Hepatocyte (in vitro differentiated cells): ENCODE measurements at regions not wholly inside any gene's neighbourhood (a gene's known extent, or its start where the extent isn't known, plus 50 kb on each side); places are given as distances from the start of the nearest gene placed in this dataset.

Experiments
- DNase-seq: peaks from one replicate; pipeline ENCODE4 v3.0.0-alpha.2; 2016; ENCODE audit warnings: low spot score
- H2AFZ ChIP-seq: fragments of 200-600 bp; sonication (generic); 2 replicates; pipeline ENCODE4 v1.6.0; 2016; ENCODE audit warnings: antibody characterized with exemption, mild to moderate bottlenecking
- H3K27ac ChIP-seq: fragments of 200-600 bp; sonication (generic); 2 replicates; pipeline ENCODE4 v1.5.1; 2016; ENCODE audit warnings: mild to moderate bottlenecking
- H3K27me3 ChIP-seq: fragments of 200-600 bp; sonication (generic); 2 replicates; pipeline ENCODE4 v1.6.1; 2016
- H3K36me3 ChIP-seq: fragments of 200-600 bp; sonication (generic); replicated peaks from 2 replicates; pipeline ENCODE4 v1.5.1; 2016; ENCODE audit warnings: low read depth; ENCODE audit not compliant: insufficient read depth
- H3K4me1 ChIP-seq: fragments of 200-600 bp; sonication (generic); 2 replicates; pipeline ENCODE4 v1.5.1; 2016; ENCODE audit warnings: mild to moderate bottlenecking, moderate library complexity; ENCODE audit not compliant: insufficient read depth
- H3K4me2 ChIP-seq: fragments of 200-600 bp; sonication (generic); 2 replicates; pipeline ENCODE4 v1.6.0; 2016
- H3K4me3 ChIP-seq: fragments of 200-600 bp; sonication (generic); 2 replicates; pipeline ENCODE4 v1.5.1; 2016; ENCODE audit warnings: mild to moderate bottlenecking
- H3K79me2 ChIP-seq: fragments of 200-600 bp; sonication (generic); 2 replicates; pipeline ENCODE4 v1.6.0; 2017; ENCODE audit warnings: mild to moderate bottlenecking
- H3K9me2 ChIP-seq: fragments of 200-600 bp; sonication (generic); replicated peaks from 2 replicates; pipeline ENCODE4 v1.6.0; 2017; ENCODE audit warnings: mild to moderate bottlenecking; ENCODE audit not compliant: insufficient read depth
- H3K9me3 ChIP-seq: fragments of 200-600 bp; sonication (generic); 2 replicates; pipeline ENCODE4 v1.5.1; 2016; ENCODE audit warnings: low read depth, mild to moderate bottlenecking
- H4K20me1 ChIP-seq: fragments of 200-600 bp; sonication (generic); 2 replicates; pipeline ENCODE4 v1.6.0; 2016; ENCODE audit warnings: mild to moderate bottlenecking; ENCODE audit not compliant: insufficient read depth, poor library complexity, severe bottlenecking
- EZH2 ChIP-seq: fragments of 200-600 bp; sonication (generic); IDR thresholded peaks from 2 replicates; pipeline ENCODE4 v1.6.1; 2016; ENCODE audit warnings: antibody characterized with exemption, mild to moderate bottlenecking, borderline replicate concordance
- EZH2phosphoT487 ChIP-seq: fragments of 200-600 bp; sonication (generic); IDR thresholded peaks from one replicate; pipeline ENCODE4 v1.6.1; 2018; ENCODE audit warnings: antibody characterized with exemption, mild to moderate bottlenecking, low read depth, moderate library complexity; ENCODE audit not compliant: unreplicated experiment, severe bottlenecking
- WGBS: methylation state at CpG from one replicate; pipeline ENCODE4 v1.1.6; 2016; ENCODE audit warnings: low lambda C conversion rate; ENCODE audit errors: missing lambda C conversion rate; 5-methylcytosine and 5-hydroxymethylcytosine counted together
- TF ChIP-seq, protein P1 (sequence below): fragments of 200-600 bp; sonication (generic); IDR thresholded peaks from 2 replicates; pipeline ENCODE4 v1.5.1; 2016; ENCODE audit warnings: antibody characterized with exemption, mild to moderate bottlenecking; ENCODE audit not compliant: poor library complexity

- Histone ChIP-seq H3K4me1 (peaks cover 3% of the 10 kb centered on the region), H3K9me2 (no peaks in the 10 kb centered on the region), H3K9me3 (no peaks in the 10 kb centered on the region), H3K27me3 (no peaks in the 10 kb centered on the region), H3K4me3 (no peak overlapping the region), H3K4me2 (no peak overlapping the region), H4K20me1 (no peaks in the 10 kb centered on the region), H3K36me3 (no peaks in the 10 kb centered on the region), H3K27ac (no peak overlapping the region), H3K79me2 (no peaks in the 10 kb centered on the region), H2AFZ (no peak overlapping the region)
- DNase-seq: no peak
- 93% methylated on average over 4 of the region's 4 CpGs for WGBS
- no peak for TF ChIP-seq EZH2
- TF ChIP-seq EZH2phosphoT487: no peak
- TF ChIP-seq, protein P1, sequence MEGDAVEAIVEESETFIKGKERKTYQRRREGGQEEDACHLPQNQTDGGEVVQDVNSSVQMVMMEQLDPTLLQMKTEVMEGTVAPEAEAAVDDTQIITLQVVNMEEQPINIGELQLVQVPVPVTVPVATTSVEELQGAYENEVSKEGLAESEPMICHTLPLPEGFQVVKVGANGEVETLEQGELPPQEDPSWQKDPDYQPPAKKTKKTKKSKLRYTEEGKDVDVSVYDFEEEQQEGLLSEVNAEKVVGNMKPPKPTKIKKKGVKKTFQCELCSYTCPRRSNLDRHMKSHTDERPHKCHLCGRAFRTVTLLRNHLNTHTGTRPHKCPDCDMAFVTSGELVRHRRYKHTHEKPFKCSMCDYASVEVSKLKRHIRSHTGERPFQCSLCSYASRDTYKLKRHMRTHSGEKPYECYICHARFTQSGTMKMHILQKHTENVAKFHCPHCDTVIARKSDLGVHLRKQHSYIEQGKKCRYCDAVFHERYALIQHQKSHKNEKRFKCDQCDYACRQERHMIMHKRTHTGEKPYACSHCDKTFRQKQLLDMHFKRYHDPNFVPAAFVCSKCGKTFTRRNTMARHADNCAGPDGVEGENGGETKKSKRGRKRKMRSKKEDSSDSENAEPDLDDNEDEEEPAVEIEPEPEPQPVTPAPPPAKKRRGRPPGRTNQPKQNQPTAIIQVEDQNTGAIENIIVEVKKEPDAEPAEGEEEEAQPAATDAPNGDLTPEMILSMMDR: no peak
These were observed 121.2 kb upstream of the GALNT2 start for GRCh38 chr1:229945795-229946194.

- H2AFZ ChIP-seq: no peak overlapping the region
- no peak overlapping the region for H3K4me3 ChIP-seq
- no peaks in the 10 kb centered on the region for H3K36me3 ChIP-seq
- no peaks in the 10 kb centered on the region for H3K9me3 ChIP-seq
- TF ChIP-seq EZH2: no peak
- TF ChIP-seq, protein P1: no peak
- TF ChIP-seq EZH2phosphoT487: no peak
- no peaks in the 10 kb centered on the region for H4K20me1 ChIP-seq
- H3K27me3 ChIP-seq: no peaks in the 10 kb centered on the region
- H3K79me2 ChIP-seq: no peaks in the 10 kb centered on the region
- H3K4me2 ChIP-seq: no peak overlapping the region
- no peak for DNase-seq
- H3K4me1 ChIP-seq: no peaks in the 10 kb centered on the region
- WGBS: 67% methylated on average over 3 of the region's 3 CpGs
- no peak overlapping the region for H3K27ac ChIP-seq
- no peaks in the 10 kb centered on the region for H3K9me2 ChIP-seq
These were observed 119.1 kb upstream of the GALNT2 start for GRCh38 chr1:229947968-229948367.

DNA sequence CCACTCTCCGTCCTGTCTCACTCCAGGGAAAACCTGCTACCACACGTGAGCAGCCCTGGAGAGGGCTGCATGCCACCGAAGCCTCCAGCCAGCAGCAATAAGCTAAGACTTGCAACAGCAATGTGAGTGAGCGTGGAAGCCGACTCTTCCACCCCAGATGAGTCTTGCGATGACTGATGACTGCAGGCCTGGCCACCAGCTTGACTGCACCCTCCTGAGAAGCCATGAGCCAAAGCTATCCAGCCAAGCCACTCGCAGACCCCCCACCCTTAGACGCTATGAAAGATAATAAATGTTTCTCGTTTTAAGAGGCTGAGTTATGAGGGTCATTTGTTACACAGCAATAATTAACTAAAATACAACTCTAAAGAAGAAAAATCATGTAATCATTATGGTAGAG is 118.6 kb upstream of the GALNT2 start:
- H4K20me1 ChIP-seq: no peaks in the 10 kb centered on the region
- H2AFZ ChIP-seq: no peak overlapping the region
- TF ChIP-seq, protein P1: no peak
- no peak for TF ChIP-seq EZH2
- TF ChIP-seq EZH2phosphoT487: no peak
- no peaks in the 10 kb centered on the region for H3K79me2 ChIP-seq
- 81% methylated on average over 9 of the region's 9 CpGs for WGBS
- no peaks in the 10 kb centered on the region for H3K27me3 ChIP-seq
- H3K36me3 ChIP-seq: no peaks in the 10 kb centered on the region
- DNase-seq: no peak
- H3K9me3 ChIP-seq: no peaks in the 10 kb centered on the region
- H3K4me3 ChIP-seq: no peak overlapping the region
- H3K4me1 ChIP-seq: no peaks in the 10 kb centered on the region
- H3K27ac ChIP-seq: no peak overlapping the region
- no peak overlapping the region for H3K4me2 ChIP-seq
- no peaks in the 10 kb centered on the region for H3K9me2 ChIP-seq

GRCh38 chr1:229949500-229949899 is 117.5 kb upstream of the GALNT2 start:
- no peaks in the 10 kb centered on the region for H3K27me3 ChIP-seq
- DNase-seq: no peak
- H3K4me1 ChIP-seq: no peaks in the 10 kb centered on the region
- WGBS: 72% methylated on average over 3 of the region's 3 CpGs
- H3K9me3 ChIP-seq: no peaks in the 10 kb centered on the region
- H3K4me3 ChIP-seq: no peak overlapping the region
- no peak overlapping the region for H3K27ac ChIP-seq
- TF ChIP-seq EZH2: no peak
- TF ChIP-seq EZH2phosphoT487: no peak
- TF ChIP-seq, protein P1: no peak
- no peaks in the 10 kb centered on the region for H3K79me2 ChIP-seq
- H2AFZ ChIP-seq: no peak overlapping the region
- no peaks in the 10 kb centered on the region for H4K20me1 ChIP-seq
- no peaks in the 10 kb centered on the region for H3K9me2 ChIP-seq
- H3K4me2 ChIP-seq: no peak overlapping the region
- no peaks in the 10 kb centered on the region for H3K36me3 ChIP-seq
